Liver (tissue), 3 donors: ENCODE measurements at regions not wholly inside any gene's neighbourhood (a gene's known extent, or its start where the extent isn't known, plus 50 kb on each side); places are given as distances from the start of the nearest gene placed in this dataset.

Source experiments
- FOXA1 ChIP-seq: IDR thresholded peaks from 2 replicates; pipeline ENCODE4 v1.6.1; 2016; ENCODE audit warnings: antibody characterized with exemption
- GABPA ChIP-seq, 2 donors: IDR thresholded peaks in 1 of 2; conservative IDR thresholded peaks in 1 of 2; 2 replicates each; pipeline ENCODE4 v1.6.1; 2016; ENCODE audit warnings: antibody characterized with exemption in 2 of 2, mild to moderate bottlenecking in 1 of 2, moderate library complexity in 1 of 2
- JUND ChIP-seq, 2 donors: IDR thresholded peaks; 2 replicates each; pipeline ENCODE4 v1.6.1; 2016; ENCODE audit warnings: antibody characterized with exemption in 2 of 2
- RAD21 ChIP-seq, 2 donors: IDR thresholded peaks; 2 replicates each; pipeline ENCODE4 v1.6.1; 2016; ENCODE audit warnings: antibody characterized with exemption in 2 of 2, mild to moderate bottlenecking in 2 of 2
- SP1 ChIP-seq: IDR thresholded peaks from 2 replicates; pipeline ENCODE4 v1.6.1; 2018; ENCODE audit warnings: antibody characterized with exemption, mild to moderate bottlenecking
- TAF1 ChIP-seq: conservative IDR thresholded peaks from 2 replicates; pipeline ENCODE4 v1.6.1; 2016; ENCODE audit warnings: antibody characterized with exemption, mild to moderate bottlenecking
- YY1 ChIP-seq: IDR thresholded peaks from 2 replicates; pipeline ENCODE4 v1.6.1; 2016; ENCODE audit warnings: antibody characterized with exemption, mild to moderate bottlenecking
- TF ChIP-seq, protein P1 (sequence below): fragments of 150-350 bp; IDR thresholded peaks from 2 replicates; pipeline ENCODE4 v1.5.1; 2017; ENCODE audit warnings: improper control_type of control experiment, low read depth, low read length; ENCODE audit not compliant: missing input control
- TF ChIP-seq, protein P2 (sequence below): IDR thresholded peaks from 2 replicates; pipeline ENCODE4 v1.6.1; 2016; ENCODE audit warnings: antibody characterized with exemption
- TF ChIP-seq, protein P3 (sequence below): IDR thresholded peaks from 2 replicates; pipeline ENCODE4 v1.6.1; 2016; ENCODE audit warnings: antibody characterized with exemption, mild to moderate bottlenecking
- TF ChIP-seq, protein P4 (sequence below): IDR thresholded peaks from 2 replicates; pipeline ENCODE4 v1.6.1; 2016; ENCODE audit warnings: antibody characterized with exemption
- donor health status: healthy.
- donor health status: healthy.

DNA sequence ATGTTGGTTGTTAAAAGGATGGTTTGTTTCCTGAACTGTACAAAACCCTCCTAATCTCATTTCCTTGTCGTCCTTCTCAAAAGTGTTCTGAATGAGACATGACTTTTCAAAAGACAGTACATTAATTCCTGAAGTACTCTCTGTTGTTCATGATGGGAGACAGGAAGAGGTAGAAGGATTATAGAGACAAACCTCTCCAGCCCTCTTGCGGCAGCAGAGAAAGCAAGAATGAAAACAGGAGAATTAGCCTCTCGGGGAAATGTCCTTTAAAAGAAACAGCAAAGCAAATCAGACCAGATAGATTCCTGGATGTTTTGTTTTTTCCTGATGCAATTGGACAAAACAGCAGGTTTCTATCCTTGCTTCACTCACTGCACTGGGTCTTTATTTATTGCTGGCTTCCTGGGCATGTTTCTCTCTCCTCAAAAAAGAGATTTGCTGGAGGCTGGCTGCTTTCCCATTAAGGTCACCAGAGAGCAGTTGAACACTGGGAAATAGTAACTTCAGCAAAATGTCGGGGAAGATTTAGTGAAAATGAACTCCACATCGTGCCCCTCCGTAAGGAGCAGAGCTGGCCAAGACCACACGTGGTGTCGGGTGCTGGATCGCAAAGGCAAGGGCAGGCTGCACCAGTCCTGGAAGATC is 145.8 kb upstream of the SYT6 start:
- TF ChIP-seq, protein P1, sequence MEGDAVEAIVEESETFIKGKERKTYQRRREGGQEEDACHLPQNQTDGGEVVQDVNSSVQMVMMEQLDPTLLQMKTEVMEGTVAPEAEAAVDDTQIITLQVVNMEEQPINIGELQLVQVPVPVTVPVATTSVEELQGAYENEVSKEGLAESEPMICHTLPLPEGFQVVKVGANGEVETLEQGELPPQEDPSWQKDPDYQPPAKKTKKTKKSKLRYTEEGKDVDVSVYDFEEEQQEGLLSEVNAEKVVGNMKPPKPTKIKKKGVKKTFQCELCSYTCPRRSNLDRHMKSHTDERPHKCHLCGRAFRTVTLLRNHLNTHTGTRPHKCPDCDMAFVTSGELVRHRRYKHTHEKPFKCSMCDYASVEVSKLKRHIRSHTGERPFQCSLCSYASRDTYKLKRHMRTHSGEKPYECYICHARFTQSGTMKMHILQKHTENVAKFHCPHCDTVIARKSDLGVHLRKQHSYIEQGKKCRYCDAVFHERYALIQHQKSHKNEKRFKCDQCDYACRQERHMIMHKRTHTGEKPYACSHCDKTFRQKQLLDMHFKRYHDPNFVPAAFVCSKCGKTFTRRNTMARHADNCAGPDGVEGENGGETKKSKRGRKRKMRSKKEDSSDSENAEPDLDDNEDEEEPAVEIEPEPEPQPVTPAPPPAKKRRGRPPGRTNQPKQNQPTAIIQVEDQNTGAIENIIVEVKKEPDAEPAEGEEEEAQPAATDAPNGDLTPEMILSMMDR = no peak
- TF ChIP-seq, protein P2, sequence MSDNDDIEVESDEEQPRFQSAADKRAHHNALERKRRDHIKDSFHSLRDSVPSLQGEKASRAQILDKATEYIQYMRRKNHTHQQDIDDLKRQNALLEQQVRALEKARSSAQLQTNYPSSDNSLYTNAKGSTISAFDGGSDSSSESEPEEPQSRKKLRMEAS = no peak
- TF ChIP-seq SP1 = no peak
- no peak for TF ChIP-seq GABPA (IDR thresholded peaks at IDR 0.05 in 1 of 2, conservative IDR thresholded peaks at IDR 0.05 in 1 of 2)
- TF ChIP-seq, protein P3, sequence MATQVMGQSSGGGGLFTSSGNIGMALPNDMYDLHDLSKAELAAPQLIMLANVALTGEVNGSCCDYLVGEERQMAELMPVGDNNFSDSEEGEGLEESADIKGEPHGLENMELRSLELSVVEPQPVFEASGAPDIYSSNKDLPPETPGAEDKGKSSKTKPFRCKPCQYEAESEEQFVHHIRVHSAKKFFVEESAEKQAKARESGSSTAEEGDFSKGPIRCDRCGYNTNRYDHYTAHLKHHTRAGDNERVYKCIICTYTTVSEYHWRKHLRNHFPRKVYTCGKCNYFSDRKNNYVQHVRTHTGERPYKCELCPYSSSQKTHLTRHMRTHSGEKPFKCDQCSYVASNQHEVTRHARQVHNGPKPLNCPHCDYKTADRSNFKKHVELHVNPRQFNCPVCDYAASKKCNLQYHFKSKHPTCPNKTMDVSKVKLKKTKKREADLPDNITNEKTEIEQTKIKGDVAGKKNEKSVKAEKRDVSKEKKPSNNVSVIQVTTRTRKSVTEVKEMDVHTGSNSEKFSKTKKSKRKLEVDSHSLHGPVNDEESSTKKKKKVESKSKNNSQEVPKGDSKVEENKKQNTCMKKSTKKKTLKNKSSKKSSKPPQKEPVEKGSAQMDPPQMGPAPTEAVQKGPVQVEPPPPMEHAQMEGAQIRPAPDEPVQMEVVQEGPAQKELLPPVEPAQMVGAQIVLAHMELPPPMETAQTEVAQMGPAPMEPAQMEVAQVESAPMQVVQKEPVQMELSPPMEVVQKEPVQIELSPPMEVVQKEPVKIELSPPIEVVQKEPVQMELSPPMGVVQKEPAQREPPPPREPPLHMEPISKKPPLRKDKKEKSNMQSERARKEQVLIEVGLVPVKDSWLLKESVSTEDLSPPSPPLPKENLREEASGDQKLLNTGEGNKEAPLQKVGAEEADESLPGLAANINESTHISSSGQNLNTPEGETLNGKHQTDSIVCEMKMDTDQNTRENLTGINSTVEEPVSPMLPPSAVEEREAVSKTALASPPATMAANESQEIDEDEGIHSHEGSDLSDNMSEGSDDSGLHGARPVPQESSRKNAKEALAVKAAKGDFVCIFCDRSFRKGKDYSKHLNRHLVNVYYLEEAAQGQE = no peak
- no peak for TF ChIP-seq YY1
- TF ChIP-seq TAF1 = no peak
- no peak for TF ChIP-seq FOXA1
- no peak for TF ChIP-seq JUND (IDR thresholded peaks at IDR 0.05)
- TF ChIP-seq RAD21 (IDR thresholded peaks at IDR 0.05) = no peak
- TF ChIP-seq, protein P4, sequence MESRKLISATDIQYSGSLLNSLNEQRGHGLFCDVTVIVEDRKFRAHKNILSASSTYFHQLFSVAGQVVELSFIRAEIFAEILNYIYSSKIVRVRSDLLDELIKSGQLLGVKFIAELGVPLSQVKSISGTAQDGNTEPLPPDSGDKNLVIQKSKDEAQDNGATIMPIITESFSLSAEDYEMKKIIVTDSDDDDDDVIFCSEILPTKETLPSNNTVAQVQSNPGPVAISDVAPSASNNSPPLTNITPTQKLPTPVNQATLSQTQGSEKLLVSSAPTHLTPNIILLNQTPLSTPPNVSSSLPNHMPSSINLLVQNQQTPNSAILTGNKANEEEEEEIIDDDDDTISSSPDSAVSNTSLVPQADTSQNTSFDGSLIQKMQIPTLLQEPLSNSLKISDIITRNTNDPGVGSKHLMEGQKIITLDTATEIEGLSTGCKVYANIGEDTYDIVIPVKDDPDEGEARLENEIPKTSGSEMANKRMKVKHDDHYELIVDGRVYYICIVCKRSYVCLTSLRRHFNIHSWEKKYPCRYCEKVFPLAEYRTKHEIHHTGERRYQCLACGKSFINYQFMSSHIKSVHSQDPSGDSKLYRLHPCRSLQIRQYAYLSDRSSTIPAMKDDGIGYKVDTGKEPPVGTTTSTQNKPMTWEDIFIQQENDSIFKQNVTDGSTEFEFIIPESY = no peak
